Omental fat pad (tissue), 3 donors: ENCODE measurements at regions not wholly inside any gene's neighbourhood (a gene's known extent, or its start where the extent isn't known, plus 50 kb on each side); places are given as distances from the start of the nearest gene placed in this dataset.

Source experiments
- ATAC-seq: fragments of 150-250 bp; one replicate; pipeline ENCODE4 v1.9.1; 2016; ENCODE audit warnings: mild to moderate bottlenecking, moderate library complexity; ENCODE audit not compliant: low FRiP score
- DNase-seq: peaks from one replicate; pipeline ENCODE4 v3.0.0-alpha.2; 2019; ENCODE audit warnings: low spot score
- TF ChIP-seq, protein P1 (sequence below), 3 donors: fragments of 450-650 bp; IDR thresholded peaks; one replicate each; pipeline ENCODE4 v1.5.1; 2016 to 2017; ENCODE audit warnings: antibody characterized with exemption in 3 of 3, mild to moderate bottlenecking in 3 of 3, moderate library complexity in 2 of 3

DNA sequence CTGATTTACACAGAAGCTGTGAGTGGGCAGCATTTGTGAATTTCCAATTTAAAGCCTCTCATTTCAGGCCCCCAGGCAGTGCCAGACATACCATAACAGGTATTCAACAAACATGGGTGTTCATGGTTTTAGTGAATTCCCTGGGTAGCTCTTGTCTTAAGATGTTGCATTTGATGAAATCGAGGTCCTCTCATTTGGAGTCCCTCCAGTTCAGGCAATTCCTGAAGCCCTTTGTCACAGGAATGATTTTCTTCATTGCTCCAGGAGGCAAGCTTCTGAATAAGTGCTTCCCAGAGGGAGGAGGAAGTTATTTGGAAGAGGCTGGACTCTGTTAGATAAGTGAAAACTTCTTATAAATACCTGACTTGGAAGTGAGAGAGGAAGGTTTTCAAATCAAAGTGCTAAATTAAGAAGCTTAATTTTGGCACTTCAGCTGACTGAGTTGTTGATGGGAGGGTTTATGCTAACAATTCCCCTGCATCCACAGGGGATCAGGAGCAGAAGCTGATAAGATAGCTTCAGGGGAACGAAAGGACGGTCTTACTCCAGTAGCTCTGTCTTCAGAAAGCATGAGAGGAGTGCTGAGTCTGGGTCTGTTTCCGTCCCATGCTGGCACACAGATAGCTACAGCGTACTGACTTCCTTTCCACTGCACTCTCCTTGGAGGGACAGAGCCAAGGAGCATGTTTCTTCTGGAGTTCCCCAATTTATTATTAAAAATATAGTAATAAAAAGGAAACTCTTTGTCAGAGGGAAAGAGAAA, 543.1 kb downstream of the GBA3 start:
- ATAC-seq (no peak), DNase-seq (no peak)
- TF ChIP-seq, protein P1, sequence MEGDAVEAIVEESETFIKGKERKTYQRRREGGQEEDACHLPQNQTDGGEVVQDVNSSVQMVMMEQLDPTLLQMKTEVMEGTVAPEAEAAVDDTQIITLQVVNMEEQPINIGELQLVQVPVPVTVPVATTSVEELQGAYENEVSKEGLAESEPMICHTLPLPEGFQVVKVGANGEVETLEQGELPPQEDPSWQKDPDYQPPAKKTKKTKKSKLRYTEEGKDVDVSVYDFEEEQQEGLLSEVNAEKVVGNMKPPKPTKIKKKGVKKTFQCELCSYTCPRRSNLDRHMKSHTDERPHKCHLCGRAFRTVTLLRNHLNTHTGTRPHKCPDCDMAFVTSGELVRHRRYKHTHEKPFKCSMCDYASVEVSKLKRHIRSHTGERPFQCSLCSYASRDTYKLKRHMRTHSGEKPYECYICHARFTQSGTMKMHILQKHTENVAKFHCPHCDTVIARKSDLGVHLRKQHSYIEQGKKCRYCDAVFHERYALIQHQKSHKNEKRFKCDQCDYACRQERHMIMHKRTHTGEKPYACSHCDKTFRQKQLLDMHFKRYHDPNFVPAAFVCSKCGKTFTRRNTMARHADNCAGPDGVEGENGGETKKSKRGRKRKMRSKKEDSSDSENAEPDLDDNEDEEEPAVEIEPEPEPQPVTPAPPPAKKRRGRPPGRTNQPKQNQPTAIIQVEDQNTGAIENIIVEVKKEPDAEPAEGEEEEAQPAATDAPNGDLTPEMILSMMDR (IDR thresholded peaks at IDR 0.05) = no peak

DNA sequence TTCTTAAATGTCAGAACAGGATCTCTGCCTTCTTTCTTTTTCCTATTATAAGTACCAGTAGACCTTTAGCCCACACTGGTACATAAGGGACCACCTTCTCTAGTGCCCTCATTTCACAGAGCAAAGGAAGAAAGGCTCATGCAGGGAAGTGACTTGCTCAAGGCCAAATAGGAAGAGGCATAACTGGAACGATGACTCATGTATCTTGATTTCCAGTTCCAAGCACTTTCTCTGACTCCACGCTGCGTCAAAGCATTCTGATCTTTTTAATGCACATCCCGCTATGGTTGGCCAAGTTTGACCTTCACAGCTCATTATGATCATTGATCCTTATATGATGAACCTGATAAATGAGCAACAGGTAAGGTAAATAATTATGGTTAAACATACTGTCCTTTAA, 542.0 kb downstream of the GBA3 start:
- ATAC-seq = no peak
- DNase-seq = no peak
- TF ChIP-seq, protein P1 (IDR thresholded peaks at IDR 0.05) = no peak

- DNase-seq (no peak), ATAC-seq (no peak)
- TF ChIP-seq, protein P1 (IDR thresholded peaks at IDR 0.05) = no peak
Observed at GRCh38 chr4:23234018-23234417, 541.3 kb downstream of the GBA3 start.

DNA sequence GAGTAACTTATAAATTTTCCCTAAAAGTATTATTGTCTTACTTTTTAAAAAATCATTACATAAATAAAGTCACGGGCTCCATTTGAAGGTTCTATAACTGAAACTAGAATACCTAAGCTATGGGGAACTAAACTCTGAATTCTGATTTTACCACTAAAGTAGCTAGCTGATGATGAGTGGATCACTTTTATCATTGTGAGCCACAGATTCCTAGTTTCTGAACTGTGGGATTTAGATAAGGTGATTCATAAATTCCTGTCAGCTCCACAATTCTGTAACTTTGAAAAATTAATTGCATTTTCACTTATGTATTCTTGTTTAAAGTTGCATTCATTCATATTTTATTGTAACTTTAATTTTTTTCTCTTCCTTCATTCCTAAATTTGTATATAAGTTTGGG, 540.9 kb downstream of the GBA3 start:
- DNase-seq = no peak
- no peak for ATAC-seq
- TF ChIP-seq, protein P1 (IDR thresholded peaks at IDR 0.05) = no peak

DNA sequence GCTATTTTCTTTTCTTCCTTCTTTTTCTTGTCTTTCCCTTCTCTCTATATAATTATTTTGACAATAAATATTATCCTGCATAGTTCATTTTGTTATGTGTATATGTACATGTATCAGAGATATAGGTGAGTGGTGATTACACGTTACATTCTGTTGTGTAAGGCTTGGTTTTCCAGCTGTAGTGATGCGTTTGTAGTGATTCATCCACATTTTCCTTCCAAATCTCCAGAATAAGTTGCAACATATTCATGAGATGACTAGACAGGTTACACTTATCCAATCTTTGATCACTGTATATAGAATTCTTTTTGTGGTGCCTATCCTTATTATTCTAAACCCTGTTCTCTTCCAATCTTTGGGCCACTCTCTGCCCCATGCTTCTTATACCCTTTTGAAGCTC, 540.2 kb downstream of the GBA3 start:
- DNase-seq = no peak
- ATAC-seq = no peak
- TF ChIP-seq, protein P1 (IDR thresholded peaks at IDR 0.05) = no peak

GRCh38 chr4:23225564-23225963, 532.8 kb downstream of the GBA3 start:
- no peak for DNase-seq
- TF ChIP-seq, protein P1 (IDR thresholded peaks at IDR 0.05) = no peak
- ATAC-seq = no peak

DNA sequence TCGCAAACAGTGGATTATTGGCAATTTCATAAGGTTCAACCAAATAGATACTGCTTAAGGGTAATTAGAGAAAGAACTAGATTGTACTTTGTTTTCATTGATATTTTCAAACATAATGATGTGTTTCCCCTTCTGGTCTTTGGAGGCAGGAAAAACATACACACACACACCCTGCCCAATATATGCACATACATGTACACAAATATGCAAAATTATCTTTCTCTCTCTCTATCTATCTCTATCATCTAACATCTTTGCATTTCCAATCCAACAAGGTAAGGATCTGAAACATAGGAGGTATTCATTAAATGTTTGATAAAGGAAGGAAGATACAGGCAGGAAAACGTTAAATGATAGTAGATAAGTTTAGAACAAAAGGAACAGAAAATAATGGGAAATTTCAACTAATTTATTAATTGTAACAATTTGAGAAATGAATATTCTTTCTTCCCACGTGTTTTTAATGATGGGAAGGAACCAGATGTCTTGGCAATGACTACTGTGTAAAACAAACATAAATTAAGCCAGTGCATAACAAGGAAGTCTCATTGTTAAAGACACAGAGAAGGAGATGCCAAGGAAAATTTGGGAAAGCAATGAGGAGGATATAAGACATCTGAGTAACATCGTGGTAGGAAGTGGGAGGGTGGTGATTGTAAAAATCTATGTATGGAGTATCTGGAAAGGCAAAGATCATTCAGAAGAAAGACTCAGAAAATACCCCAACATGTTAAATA, 532.1 kb downstream of the GBA3 start:
- TF ChIP-seq, protein P1 (IDR thresholded peaks at IDR 0.05) = no peak
- ATAC-seq (no peak), DNase-seq (no peak)
